Peyer's patch (tissue), 4 donors: ENCODE measurements at regions not wholly inside any gene's neighbourhood (a gene's known extent, or its start where the extent isn't known, plus 50 kb on each side); places are given as distances from the start of the nearest gene placed in this dataset.

ENCODE experiments used
- DNase-seq, 3 donors: peaks; one replicate each; pipeline ENCODE4 v3.0.0-alpha.2; 2017 to 2019
- H3K27ac ChIP-seq, 4 donors: fragments of 200-600 bp; sonication (generic); one replicate each; pipeline ENCODE4 v1.5.1; 2016 to 2019
- H3K27me3 ChIP-seq, 2 donors: fragments of 200-600 bp; sonication (generic); one replicate each; pipeline ENCODE4 v1.5.1; 2019
- H3K36me3 ChIP-seq, 3 donors: fragments of 200-600 bp; sonication (generic); one replicate each; pipeline ENCODE4 v1.5.1; 2016 to 2019
- H3K4me1 ChIP-seq, 4 donors: fragments of 200-600 bp; sonication (generic); one replicate each; pipeline ENCODE4 v1.5.1; 2016 to 2019
- H3K4me3 ChIP-seq, 4 donors: fragments of 200-600 bp; sonication (generic); 1 replicate in 3 of 4; 2 replicates in 1 of 4; pipeline ENCODE4 v1.5.1; 2016 to 2019; ENCODE audit warnings: mild to moderate bottlenecking in 1 of 4
- H3K9me3 ChIP-seq, 4 donors: fragments of 200-600 bp; sonication (generic); one replicate each; pipeline ENCODE4 v1.5.1; 2016 to 2019; ENCODE audit warnings: mild to moderate bottlenecking in 1 of 4
- POLR2A ChIP-seq, 2 donors: fragments of 450-650 bp; IDR thresholded peaks; one replicate each; pipeline ENCODE4 v1.5.1; 2017; ENCODE audit warnings: antibody characterized with exemption in 2 of 2, mild to moderate bottlenecking in 2 of 2, moderate library complexity in 2 of 2
- TF ChIP-seq, protein P1 (sequence below), 6 experiments: fragments of 450-650 bp in 4 of 6; fragments of 200-600 bp in 2 of 6; sonication (generic) in 1 of 6; IDR thresholded peaks; one replicate each; pipeline ENCODE4 v1.5.1; 2017 to 2019; ENCODE audit warnings: antibody characterized with exemption in 6 of 6, mild to moderate bottlenecking in 3 of 6, moderate library complexity in 1 of 6

DNA sequence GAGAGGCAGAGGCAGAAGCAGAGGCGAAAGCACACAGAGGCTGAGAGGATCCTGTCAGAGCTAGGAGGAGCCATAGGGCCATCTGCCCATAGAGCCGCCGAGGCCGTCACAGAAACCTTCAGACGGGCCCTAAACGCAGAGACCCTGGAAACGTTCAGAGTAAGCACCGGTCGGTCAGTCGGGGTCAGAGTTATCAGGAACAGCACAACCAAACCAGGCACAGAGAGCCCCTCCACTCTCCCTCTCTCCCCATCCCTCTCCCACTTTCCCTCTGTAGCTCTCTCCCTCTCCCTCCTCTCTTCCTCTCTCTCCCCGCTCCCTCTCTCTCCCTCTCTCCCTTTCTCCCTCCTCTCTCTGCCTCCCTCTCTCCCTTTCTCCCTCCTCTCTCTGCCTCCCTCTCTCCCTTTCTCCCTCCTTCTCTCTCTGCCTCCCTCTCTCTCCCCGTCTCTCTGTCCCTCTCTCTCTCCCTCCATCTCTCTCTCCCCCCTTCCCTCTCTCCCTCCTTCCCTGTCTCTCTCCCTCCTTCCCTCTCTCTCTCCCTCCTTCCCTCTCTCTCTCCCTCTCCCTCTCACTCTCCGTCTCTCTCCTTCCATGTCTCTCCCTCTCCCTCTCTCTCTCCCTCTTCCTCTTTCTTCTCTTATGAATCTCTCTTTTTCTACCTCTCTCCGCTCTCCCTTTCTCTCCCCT is 138.9 kb downstream of the C16orf95 start:
- TF ChIP-seq, protein P1, sequence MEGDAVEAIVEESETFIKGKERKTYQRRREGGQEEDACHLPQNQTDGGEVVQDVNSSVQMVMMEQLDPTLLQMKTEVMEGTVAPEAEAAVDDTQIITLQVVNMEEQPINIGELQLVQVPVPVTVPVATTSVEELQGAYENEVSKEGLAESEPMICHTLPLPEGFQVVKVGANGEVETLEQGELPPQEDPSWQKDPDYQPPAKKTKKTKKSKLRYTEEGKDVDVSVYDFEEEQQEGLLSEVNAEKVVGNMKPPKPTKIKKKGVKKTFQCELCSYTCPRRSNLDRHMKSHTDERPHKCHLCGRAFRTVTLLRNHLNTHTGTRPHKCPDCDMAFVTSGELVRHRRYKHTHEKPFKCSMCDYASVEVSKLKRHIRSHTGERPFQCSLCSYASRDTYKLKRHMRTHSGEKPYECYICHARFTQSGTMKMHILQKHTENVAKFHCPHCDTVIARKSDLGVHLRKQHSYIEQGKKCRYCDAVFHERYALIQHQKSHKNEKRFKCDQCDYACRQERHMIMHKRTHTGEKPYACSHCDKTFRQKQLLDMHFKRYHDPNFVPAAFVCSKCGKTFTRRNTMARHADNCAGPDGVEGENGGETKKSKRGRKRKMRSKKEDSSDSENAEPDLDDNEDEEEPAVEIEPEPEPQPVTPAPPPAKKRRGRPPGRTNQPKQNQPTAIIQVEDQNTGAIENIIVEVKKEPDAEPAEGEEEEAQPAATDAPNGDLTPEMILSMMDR (IDR thresholded peaks at IDR 0.05), result no peak
- no peak for TF ChIP-seq POLR2A (IDR thresholded peaks at IDR 0.05)
- Histone ChIP-seq H3K36me3 (no peaks in the 10 kb centered on the region), H3K4me1 (no peaks in the 10 kb centered on the region), H3K27ac (no peak overlapping the region), H3K4me3 (no peak overlapping the region), H3K9me3 (no peaks in the 10 kb centered on the region), H3K27me3 (no peaks in the 10 kb centered on the region)
- no peak for DNase-seq

DNA sequence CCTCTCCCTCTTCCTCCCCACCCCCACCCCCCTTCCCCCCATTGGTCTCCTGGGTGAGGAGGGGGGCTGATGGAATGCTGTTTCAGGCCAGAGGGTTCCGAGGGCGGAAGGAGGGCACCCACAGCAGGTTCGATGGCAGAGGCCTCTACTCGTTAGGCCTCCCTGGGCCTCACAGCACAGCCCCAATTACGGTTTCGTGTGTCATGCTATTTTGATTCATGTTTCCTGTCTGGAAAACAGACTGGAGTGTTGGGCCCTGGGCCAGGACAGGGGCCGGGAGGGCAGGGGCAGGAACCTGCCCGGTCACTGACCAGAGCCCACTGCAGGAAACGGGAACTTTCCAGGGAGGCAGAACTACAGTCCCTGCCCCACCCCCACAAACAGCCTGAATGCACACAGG is 138.2 kb downstream of the C16orf95 start:
- DNase-seq, result no peak
- H3K27ac ChIP-seq, result no peak overlapping the region
- no peaks in the 10 kb centered on the region for H3K27me3 ChIP-seq

DNA sequence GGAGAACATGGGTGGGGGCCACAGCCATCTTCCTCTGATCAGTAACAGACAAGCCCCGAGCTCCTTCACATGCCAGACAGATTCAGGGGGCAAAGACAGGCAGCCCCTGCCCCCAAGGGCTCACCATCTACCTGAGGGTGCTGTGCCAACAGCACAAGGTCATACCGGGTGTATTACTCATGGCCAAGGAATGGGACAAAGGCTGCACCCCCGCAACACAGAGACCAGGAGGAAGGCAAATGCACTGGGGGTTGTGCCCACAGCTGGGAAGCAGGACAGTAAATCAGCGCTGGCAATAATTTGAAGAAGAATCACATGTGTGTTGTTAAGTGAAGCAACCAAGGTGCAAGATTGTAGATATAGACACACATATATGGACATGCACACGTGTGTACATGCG is 137.1 kb downstream of the C16orf95 start:
- Histone ChIP-seq H3K4me3 (no peak overlapping the region), H3K9me3 (no peaks in the 10 kb centered on the region), H3K4me1 (no peaks in the 10 kb centered on the region), H3K36me3 (no peaks in the 10 kb centered on the region), H3K27me3 (no peaks in the 10 kb centered on the region), H3K27ac (no peak overlapping the region)
- no peak for DNase-seq
- TF ChIP-seq POLR2A (IDR thresholded peaks at IDR 0.05), result no peak
- TF ChIP-seq, protein P1 (IDR thresholded peaks at IDR 0.05), result no peak

More for the DNA sequence above, 138.2 kb downstream of the C16orf95 start:
- TF ChIP-seq POLR2A (IDR thresholded peaks at IDR 0.05), result no peak
- TF ChIP-seq, protein P1 (IDR thresholded peaks at IDR 0.05), result no peak
- no peaks in the 10 kb centered on the region for H3K9me3 ChIP-seq
- H3K4me1 ChIP-seq, result no peaks in the 10 kb centered on the region
- no peak overlapping the region for H3K4me3 ChIP-seq
- H3K36me3 ChIP-seq, result no peaks in the 10 kb centered on the region

DNA sequence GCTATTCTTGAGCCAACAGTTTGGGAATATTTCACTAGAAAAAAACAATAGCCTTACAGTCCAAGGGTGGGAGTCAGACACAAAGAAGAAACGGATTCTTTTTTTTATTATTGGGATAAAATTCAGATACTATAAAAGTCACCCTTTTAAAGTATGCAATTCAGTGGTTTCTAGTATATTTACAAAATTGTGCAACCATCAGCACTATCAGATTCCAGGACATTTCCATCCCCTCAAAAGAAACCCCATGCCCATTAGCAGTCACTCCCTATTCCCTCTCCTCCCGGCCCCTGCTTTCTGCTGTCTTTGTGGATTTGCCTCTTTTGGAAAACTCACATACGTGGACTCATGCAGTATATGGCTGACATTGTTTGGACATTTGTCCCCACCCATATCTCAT is 134.4 kb downstream of the C16orf95 start:
- TF ChIP-seq POLR2A (IDR thresholded peaks at IDR 0.05), result no peak
- TF ChIP-seq, protein P1 (IDR thresholded peaks at IDR 0.05), result no peak
- no peak overlapping the region for H3K4me3 ChIP-seq
- H3K27ac ChIP-seq, result no peak overlapping the region
- H3K4me1 ChIP-seq, result no peaks in the 10 kb centered on the region
- DNase-seq, result no peak
- no peaks in the 10 kb centered on the region for H3K36me3 ChIP-seq
- H3K9me3 ChIP-seq, result no peaks in the 10 kb centered on the region
- no peaks in the 10 kb centered on the region for H3K27me3 ChIP-seq

DNA sequence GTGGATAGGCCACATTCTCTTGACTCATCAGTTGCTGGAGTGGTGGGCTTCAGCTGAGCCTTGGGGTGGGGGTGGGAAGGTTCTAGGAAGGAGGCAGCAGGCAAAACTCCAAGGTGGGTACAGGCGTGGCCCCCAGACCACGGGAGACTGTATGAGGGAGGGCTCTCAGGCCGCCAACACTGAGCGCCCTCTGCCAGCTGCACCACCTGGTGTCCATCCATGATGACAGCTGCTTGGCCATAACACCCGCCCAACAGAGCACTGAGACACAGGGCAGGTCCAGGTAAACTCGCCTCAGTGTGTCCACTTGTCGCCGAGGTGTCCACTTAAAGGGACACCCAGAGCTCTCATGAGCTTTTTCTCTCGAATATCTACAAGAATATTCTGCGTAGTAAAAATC is 133.5 kb downstream of the C16orf95 start:
- TF ChIP-seq POLR2A (IDR thresholded peaks at IDR 0.05), result no peak
- TF ChIP-seq, protein P1 (IDR thresholded peaks at IDR 0.05), result no peak
- DNase-seq, result no peak
- Histone ChIP-seq H3K4me1 (no peaks in the 10 kb centered on the region), H3K27ac (no peak overlapping the region), H3K4me3 (no peak overlapping the region), H3K36me3 (no peaks in the 10 kb centered on the region), H3K9me3 (no peaks in the 10 kb centered on the region), H3K27me3 (no peaks in the 10 kb centered on the region)

DNA sequence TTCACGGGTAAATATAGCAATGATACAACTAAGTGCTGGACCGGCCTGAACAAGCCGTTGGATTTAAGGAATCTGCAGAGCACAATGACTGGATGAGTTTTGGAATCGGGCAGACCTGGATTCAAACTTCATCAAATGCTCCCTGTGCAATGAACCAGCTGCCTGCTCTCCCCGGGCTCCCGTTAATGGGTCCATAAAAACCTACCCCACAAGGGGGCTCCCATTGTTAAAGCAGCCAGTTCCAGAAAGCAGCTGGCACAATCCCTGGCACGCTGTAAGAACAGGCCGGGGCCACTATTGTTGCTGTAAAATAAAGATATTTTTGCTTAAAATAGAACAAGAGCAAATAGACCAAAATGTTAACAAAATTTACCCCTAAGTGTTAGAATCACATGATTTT is 131.9 kb downstream of the C16orf95 start:
- H3K36me3 ChIP-seq, result no peaks in the 10 kb centered on the region
- no peak for DNase-seq
- H3K9me3 ChIP-seq, result peaks cover 0 to 7% (median 0%) of the 10 kb centered on the region in 4 donors
- H3K27me3 ChIP-seq, result no peaks in the 10 kb centered on the region
- no peak overlapping the region for H3K4me3 ChIP-seq
- no peak overlapping the region for H3K27ac ChIP-seq
- no peaks in the 10 kb centered on the region for H3K4me1 ChIP-seq
- TF ChIP-seq, protein P1 (IDR thresholded peaks at IDR 0.05), result no peak
- no peak for TF ChIP-seq POLR2A (IDR thresholded peaks at IDR 0.05)
